Dermis blood vessel endothelial cell (primary cell): ENCODE measurements at regions not wholly inside any gene's neighbourhood (a gene's known extent, or its start where the extent isn't known, plus 50 kb on each side); places are given as distances from the start of the nearest gene placed in this dataset.

Experiments
- DNase-seq: peaks from one replicate; pipeline ENCODE4 v3.0.0; 2010

DNA sequence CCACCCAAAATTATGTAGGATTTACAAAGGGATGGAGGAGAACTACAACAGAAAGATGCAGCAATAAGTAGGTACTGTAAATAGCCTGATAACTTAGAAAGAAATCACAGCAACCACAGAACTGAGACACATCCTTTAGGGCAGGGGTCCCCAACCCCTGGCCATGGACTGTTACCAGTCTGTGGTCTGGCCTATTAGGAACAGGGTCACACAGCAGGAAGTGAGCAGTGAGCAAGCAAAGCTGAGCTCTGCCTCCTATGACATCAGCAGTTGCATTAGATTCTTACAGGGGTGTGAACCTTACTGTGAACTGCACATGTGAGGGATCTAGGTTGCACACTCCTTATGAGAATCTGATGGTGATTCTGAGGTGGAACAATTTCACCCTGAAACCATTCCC lies 997.6 kb downstream of the DIAPH3 start:
- DNase-seq = no peak

DNA sequence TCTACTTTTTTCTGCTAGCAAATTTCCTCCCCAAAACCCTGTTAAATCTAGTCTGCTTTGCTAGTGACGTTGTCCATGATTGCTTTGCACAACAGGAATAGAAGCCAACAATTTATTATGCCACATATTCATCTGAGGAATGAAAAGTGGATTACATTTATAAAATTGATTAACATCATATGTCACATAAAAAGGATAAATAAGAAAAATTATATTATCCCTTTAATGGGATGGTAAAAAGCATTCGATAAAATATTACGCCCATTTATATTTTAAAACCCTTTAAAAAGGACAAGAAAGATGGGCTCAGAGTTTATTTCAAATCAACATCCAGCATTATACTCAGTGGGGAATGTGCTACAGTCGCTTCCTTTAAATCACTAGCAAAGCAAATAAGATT lies 991.7 kb downstream of the DIAPH3 start:
- DNase-seq = no peak

DNA sequence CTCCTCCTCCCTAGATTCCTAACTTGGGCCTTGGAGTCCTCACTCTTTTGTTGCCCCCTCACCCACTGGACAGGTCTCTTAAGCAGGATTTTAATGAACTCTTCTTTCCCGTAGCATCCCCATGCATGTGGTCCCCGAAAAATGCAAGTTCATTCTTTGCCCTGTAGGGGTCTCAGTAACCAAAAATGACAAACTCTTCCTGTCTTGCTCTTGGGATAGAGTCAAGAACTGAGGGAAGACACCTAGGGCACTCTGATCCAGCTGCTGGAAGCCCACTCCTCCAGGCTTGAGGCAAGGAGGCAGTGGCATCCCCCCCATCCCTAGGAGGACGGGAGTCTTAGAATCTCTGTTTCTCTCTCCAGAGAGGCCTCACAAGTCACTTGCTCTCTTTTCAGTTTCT lies 987.0 kb downstream of the DIAPH3 start:
- peak; percentile 0 for DNase-seq

DNA sequence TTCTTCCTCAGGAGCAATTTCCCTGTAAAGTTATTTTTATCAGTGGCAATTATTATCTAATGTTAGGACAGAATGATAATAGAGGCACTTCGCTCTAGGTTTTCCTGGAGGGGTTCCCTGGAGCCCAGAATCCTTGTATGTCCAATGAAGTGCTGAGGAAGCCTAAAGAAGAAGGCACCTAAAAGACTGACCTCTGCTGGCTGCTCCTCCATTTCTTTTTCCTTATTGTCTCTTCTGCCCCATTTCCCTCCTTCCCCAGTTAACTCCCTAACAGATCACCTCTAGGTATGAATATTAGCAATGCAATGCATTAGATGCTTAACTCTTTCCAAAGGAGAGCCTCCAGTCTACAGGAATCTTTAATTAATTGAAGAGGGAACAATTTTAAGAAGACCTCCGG lies 985.4 kb downstream of the DIAPH3 start:
- DNase-seq = no peak

DNA sequence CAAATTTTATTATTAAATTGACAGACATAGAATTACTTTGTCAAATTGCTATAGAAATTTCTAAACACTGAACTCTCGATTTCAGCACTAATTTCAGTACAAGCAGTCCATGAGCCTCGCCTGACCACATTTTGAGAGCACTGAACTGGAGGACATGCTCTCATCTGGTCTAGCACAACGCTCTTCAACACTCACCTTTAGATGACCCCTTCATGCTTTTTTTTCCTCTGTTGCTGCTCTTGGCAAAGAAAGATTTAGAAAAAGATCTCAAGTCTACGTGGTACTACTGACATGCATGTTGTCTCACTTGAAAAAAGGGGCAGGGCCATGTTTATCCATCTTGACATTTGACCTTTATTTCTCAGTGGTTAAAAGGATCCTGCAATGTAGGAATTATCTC lies 981.5 kb downstream of the DIAPH3 start:
- DNase-seq = no peak

DNA sequence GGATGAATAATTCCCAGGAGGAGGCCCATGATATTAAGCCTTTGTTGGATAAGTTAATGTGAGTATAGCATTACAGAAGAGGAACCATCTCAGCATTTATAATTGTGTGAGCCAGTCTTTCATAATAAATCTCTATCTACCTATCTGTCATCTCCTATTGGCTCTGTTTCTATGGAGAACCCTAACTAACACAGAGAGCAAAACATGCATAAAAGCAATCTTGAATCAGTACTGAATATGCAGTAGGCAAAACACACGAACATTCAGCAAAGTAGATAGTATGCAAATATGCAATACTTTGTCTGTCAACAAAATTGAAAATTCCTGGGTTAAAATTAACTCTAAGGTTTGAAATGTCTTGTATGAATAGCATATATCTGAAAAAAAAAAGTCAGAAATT lies 966.3 kb downstream of the DIAPH3 start:
- DNase-seq = no peak

DNA sequence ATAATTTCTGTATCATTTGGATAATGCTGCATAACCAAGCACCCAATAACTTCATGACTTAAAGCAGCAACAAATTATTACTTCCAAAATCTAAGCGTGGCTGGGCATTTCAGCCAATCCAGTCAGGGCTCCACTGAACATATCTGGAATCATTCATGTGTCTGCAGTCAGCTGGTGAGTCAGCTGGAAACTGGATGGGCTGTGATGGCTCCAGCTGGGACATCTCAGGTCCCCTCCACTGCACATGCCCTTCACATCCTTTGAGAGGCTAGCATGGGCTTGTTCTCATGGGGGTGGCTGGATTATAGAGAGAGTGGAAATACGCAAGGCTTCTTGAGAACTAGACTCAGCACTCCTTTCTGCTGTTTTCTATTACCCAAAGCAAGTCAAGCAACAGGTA lies 961.9 kb downstream of the DIAPH3 start:
- no peak for DNase-seq

DNA sequence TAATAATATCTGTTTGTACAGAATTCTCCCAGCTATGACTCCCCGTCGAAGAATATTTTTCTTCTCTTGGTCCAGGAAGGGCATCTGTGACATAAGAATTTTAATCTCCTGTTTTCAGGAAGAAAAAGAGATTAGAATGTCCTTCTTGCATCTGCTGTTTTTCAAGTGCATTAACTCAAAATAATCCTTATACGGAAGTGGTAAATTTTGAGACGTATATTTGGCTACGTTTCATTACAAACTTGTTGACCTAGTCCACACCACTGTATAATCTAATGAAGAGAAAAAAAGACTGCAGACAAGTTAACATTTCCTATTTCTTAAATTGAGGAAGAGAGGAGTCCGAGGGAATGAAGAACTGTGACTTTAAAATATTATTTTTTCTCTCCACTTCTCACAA lies 959.9 kb downstream of the DIAPH3 start:
- DNase-seq = no peak

DNA sequence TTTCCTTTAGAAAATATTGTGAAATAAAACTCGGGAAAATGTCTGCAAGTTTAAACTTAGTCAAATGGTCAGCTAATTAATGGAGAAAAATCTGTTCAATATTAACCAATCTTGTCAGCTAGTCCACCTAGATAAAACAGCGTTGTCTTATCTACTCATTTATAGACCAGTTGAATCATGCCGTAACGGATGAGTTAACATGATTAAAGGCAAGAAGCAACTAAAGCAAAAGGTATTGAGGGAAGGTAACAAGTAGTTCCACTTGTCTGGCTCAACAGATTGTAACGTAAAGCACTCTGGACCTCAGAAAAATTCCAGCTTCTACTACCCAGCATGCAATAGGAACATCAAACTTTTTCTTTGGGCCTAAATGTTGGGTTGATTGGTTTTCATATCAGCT lies 958.2 kb downstream of the DIAPH3 start:
- no peak for DNase-seq

DNA sequence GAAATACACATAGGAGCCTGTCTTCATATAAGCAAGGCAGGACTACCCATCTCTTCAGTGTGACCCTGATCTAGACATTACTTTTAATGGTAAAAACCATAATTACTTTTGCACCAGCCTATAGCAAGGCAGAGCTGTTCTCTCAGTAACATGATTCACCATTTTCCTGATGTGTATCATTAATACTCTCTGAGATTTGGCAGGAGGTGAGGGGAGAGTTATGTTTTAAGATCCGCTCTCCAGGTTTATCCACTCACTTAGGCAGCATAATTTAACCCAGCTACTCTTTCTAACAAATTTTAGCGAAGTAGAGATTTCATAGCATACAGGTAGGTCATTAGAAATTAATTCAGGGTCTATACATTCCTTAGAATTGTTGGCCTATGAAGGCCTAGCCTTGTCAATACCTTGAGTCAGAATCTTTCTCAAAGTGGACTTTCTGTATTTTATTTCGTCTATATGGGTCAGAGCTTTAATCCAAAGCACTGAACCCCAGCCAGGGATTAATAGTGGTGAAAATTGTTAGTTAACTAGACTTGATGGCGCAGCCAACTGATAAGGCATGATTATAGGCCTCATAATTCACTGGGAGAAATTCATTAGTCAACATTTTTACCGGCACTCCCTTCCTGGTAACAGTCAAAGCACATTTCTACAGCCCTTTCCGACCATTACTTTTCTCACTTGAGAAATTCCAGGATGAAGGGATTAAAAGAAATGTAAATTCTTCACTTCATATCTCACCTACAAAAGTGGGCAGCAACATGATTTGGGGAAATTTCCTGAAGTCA lies 955.1 kb downstream of the DIAPH3 start:
- no peak for DNase-seq

DNA sequence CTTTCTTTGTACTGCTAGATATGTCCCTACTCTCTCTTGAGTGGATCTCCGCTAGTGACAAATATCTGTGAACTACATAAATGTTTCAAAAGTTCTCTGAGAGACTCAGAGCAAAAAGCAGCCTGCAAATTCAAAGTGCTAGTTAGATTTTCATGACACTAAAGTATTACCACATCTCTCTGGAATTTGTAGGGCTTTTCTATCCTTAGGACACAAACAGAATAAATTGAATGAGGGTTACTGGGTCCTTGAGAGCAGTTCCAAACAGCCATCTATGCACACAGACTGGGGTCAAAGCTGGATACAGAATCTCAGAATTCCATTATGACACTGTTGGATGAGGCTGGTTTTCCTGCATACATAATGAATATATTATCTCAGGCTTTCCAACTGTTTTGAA lies 953.2 kb downstream of the DIAPH3 start:
- no peak for DNase-seq

DNA sequence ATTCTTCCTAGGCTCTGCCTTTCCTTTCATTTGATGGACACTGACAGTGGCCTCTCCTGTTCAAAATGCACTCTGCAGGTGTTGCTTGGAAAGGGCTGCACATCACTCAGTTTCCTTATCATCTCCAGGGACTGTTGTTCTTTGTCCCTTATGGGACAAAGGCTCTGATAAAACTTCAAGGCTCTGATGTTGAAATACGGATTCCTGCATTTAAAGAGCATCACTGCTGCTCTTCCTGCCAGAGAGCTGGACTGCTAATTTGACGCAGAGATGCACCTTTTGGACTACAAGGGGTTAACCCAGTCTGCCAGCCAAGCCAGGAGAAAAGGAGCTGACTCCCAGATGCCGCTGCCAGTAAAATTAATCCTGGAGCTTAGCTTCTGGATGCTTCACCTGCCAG lies 952.1 kb downstream of the DIAPH3 start:
- no peak for DNase-seq

DNA sequence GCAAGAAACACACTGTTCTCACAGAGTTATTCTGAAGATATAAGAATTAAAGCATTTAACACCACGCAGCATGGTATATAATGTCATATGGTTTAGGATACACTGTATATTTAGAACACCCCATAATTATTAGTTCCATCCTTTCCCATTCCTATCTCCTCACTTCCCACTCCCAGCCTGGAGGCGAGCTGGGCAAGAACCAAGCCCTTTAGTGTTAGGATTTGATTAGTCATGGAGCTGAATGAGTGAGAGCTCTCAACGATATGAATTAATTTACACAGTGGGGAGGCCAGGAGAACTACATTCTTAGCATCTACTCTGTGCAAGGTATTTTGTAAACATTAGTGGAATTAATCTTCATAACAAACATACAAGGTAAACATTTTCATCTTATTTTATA lies 934.3 kb downstream of the DIAPH3 start:
- DNase-seq = no peak

DNA sequence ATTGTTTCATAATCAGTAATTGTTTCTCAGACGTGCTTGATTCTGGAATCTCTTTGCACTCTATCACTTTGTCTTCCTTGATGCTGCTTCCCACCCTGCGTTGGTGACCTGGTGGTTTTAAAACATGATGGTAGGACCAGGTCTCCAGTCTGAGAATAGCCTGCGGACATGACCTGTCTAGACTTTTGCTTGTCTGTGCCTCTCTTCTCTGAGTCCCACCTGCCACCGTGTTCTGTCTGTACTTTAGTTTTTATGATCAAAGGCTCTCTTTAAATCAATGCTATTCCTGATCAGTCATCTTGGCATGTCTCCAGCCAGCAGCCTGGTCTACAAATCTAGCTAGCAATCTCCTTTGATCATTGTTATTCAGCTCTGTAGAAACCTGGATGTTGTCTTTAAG lies 933.9 kb downstream of the DIAPH3 start:
- DNase-seq = no peak

DNA sequence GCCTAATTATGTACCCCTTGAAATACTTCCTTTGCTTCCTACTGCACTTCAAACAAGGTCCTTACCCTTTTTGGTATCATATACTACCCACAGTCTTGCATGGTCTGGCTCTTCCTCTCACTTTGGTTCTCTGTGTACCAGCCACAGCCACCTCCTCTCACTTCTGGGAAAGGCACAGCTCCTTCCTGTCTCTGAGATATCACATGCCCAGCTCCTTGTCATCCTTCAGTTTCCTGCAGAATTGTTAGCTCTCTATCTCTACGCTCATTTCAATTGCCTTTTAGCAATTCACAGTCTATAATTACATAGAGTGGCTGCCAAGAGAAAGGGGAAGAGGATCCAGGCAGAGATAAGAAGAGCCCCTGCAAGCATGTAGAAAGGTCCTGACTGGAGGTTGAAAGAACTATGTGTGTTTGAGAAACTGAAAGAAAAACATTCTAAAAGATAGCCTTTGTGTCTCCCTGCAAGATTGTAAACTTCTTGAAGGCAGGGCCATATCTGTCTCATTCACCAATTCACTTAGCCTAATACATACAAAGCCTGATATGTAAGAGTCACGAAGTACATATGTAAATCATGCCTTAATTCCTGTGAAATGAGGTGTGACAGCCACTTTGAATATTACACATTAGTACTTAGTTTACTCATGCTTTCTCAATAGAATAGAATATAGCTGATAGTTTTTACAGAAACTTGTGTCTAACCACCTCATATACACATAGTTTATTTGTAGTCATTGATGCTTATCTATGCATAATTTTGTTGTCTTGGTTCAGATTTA lies 933.1 kb downstream of the DIAPH3 start:
- no peak for DNase-seq

DNA sequence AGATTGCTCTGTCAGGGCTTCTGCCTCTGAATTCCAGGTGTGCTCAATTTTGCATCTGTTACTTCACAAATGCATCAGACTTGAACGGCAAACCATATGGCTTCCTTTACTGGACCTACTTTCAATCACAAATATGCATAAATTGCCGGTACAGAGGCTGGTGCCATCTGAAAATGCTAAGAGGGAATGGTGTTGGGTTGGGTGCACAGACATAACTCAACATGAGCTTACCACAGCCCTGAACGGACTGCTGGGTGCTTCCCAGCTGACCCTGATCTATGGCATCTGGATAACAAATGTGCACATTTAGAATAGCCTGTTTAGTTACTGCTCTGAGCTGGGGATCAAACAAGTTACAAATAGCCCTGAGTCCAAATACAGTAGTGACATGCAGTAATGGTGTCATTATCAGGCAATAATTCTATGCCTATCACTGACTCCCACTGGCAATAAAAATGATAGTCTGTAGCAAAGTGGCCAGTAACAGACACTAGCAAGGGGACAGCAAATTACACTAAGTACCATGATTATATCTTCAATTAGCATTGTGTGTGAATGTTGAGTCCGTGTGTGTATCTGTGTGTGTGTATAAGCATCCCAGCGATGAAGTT lies 927.3 kb downstream of the DIAPH3 start:
- no peak for DNase-seq

DNA sequence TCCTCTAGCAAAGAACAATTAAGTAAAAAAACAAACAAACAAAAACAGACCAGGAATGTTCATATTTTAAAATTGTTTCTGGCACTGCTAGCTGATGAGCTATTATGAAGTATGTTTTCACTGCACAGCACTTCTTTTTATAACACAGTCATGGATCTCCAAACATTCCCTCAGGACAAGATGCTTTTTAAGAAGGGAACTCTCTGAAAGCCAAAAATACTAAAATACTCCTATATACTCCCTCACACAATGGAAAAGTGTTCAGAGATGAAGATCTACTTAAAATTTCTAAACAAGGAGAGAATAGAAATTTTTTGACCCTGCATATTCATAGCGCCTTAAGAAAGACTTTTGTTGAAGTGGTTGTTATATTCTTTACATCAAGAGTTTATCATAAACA lies 926.8 kb downstream of the DIAPH3 start:
- DNase-seq = no peak

DNA sequence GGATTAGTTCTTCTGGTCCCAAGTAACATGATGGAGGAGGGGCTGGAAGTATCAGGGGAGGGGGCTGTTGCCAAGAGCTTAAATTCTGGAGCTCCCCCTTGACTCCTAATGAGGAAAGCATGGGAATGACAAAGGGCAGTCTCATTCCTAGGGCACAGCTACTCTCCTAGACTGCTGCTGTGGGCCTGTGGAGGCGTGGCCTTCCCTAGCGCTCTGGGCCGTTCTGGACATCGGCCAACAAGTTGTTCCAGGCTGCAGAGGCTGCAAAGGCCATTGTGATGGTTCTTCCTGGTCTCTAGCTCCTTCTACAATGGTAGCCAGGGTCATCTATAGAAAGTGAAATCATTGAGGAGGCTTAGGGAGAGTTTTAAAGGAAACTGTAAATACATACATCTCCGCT lies 916.6 kb downstream of the DIAPH3 start:
- DNase-seq = peak; percentile 46

DNA sequence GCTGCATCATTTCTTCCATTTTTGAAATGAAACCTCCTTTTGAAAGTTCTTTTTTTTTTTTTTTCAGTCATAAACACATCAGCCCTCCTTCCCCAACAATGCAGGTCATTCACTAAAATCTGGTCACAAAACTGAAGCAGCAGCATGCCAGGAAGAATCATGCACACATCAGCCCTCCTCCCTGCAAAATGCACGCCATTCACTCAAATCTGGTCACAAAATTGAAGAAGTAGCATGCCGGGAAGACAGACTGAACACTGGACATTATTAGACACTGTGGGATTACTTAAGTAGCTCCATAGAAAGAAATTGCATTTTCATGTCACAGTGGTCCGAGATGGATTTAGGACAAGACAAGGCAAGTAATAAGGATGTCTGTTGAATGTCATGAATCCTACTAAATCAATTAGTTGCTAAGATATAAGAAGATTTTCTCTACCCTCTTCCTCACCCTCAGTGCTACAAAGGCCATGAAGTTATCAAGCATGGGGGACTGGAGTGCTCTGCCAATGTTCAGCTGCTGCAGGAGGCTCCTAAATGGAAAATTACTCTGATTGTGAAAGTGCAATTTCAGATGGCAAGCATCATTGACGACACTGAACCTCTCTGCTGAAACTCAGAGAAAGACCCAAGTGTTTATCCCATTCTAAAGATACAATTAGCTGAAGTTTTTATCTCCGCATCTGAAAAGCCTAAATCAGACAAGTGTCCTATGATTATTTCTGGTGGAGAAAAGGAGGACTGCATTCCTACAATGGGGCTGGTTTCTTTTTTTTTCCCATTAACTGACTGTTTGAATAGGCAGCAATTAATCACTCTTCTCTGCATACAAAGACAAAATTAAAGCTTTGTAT lies 913.2 kb downstream of the DIAPH3 start:
- no peak for DNase-seq

DNA sequence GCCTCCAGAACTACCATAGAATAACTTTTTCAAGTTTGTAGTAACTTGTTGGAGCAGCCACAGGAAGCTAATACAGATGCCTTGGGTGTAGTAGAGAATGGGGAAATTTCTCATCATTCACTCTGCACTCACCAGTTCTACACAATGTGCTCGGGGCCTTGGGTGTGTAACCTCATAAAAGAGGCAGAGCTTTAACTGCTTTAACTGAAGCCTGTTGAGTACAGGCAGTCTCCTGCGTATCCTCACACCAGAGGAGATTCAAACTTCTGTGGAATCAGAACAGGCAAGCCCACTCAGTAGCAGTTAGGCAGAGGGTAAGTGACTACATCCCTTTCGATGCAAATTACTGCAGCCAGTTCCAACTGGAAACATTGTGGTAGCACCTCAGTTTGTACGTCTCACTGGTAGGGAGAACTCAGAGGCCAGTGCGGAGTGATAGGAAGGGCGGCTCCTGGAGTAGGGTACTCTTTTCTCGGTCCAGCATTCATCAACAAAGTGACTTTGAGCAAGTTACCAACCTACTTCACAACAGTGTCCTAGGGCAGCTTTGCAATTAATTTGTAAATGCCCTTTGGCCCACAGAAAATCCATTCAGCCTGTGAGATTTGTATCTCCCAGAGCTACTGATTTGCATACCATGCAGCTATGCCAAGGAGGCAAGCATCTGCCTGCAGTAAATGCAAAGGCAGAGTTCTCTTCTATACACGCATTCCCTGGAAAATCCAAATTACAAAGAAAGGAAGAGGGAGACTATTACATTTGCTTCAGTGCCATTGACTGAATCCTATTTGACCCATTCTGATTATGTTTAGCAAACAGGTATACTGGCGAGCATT lies 904.3 kb downstream of the DIAPH3 start:
- DNase-seq = no peak

DNA sequence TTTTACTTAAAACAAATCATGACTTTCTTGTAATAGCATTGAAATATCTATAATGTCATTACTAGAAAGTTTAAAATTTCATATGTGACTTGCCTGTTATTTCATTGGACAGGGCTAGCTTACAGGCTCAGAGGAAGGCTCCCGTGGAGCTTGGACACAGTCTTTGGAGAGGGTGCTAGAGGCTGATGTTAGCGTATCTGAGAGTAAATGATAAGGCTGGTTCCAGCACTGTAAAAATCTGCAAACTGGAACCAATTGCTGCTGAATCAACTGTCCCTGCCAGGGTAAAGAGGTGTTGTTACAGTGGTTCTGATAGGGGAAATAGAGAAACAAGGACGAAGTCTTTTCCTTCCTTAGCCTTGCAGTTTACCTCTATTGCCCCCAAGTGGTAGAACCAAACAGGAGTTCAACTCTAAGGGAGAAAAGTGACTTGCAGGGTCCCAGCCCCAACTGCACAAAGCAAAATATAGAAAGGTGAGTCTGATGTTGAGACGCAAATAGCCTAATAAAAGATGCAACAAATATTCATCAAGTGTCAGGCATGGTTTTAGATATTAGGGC lies 901.7 kb downstream of the DIAPH3 start:
- DNase-seq = peak; percentile 6

DNA sequence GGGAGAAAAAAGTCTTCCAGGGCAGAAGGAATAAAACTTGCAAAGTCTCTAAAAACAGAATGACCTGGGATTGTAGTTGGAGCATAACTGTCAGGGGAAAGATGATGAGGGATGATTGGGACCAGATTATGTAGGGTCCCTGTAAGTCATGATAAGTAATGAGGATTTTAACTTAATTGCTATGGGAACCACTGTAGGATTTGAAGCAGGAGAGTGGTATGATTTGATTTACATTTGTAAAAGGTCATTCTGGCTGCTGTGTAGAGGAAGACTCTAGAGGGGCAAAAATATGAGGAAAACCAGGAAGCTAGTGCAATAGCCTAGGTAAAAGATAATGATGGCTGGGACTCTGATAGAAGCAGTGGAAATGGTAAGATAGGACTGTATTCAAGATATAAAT lies 900.2 kb downstream of the DIAPH3 start:
- DNase-seq = no peak
